Motor neuron (in vitro differentiated cells): ENCODE measurements at regions not wholly inside any gene's neighbourhood (a gene's known extent, or its start where the extent isn't known, plus 50 kb on each side); places are given as distances from the start of the nearest gene placed in this dataset.

ENCODE experiments used
- ATAC-seq, 8 experiments: fragments of 200-7000 bp; cut with Tn5 transposase; replicated peaks in 6 of 8; 2 replicates each; pipeline ENCODE4 v1.8.0; 2021; ENCODE audit warnings: mild to moderate bottlenecking in 8 of 8, moderate library complexity in 8 of 8
- H3K27ac ChIP-seq, 2 donors: fragments of 250-450 bp; sonication (Bioruptor Pico); 2 replicates each; pipeline ENCODE4 v1.9.0; 2021; ENCODE audit warnings: antibody characterized with exemption in 2 of 2, mild to moderate bottlenecking in 2 of 2, moderate library complexity in 1 of 2
- H3K4me1 ChIP-seq, 2 donors: fragments of 250-450 bp; sonication (Bioruptor Pico); replicated peaks in 1 of 2; 2 replicates each; pipeline ENCODE4 v1.6.1; 2021; ENCODE audit warnings: antibody characterized with exemption in 2 of 2, mild to moderate bottlenecking in 2 of 2, moderate library complexity in 1 of 2
- H3K4me3 ChIP-seq, 5 donors: fragments of 250-450 bp; sonication (Bioruptor Pico); 2 replicates each; pipeline ENCODE4 v1.9.0; 2021; ENCODE audit warnings: antibody characterized with exemption in 5 of 5, mild to moderate bottlenecking in 5 of 5, moderate library complexity in 4 of 5
- WGBS, 10 experiments: fragments of 450-650 bp; shearing (Covaris generic); methylation state at CpG; one replicate each; pipeline ENCODE4 v1.0.0; 2022; 5-methylcytosine and 5-hydroxymethylcytosine counted together
- in situ Hi-C, 9 experiments: fragments of 400-800 bp; cut with MboI; loops; one replicate each; pipeline ENCODE4 v1.15.0; 2021; ENCODE audit warnings: low sequenced_read_pairs in 9 of 9, low pct_unique_long_range_greater_than_20kb in 2 of 9; ENCODE audit not compliant: unreplicated experiment in 9 of 9

DNA sequence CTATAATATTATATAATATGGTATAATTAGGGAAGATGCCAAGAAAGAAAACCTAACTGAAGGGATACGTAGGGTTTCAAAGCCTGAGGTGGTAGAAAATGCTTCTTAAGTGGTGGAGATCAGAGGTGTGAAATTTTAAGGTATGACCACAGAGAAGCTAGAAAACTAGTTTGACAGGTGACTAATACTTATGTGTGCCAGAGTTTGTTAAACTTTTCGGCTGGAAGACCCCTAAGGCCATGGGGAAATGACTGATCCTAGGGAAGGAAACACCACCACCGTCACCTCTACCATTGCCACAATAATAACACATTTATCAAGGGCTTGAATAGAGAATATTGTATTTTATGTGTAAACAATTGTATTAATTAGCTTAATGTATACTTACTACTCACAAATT is 261.4 kb upstream of the GBE1 start:
- H3K27ac ChIP-seq: no peak overlapping the region
- no peak overlapping the region for H3K4me3 ChIP-seq
- no peak for ATAC-seq
- WGBS, 10 experiments: 18 to 100% (median 72%) methylated on average over 1 to 3 of the region's 3 CpGs; no CpG with 5 or more reads in 2 of the 10 experiments
- no peaks in the 10 kb centered on the region for H3K4me1 ChIP-seq
- in situ Hi-C loops: no loop called here

DNA sequence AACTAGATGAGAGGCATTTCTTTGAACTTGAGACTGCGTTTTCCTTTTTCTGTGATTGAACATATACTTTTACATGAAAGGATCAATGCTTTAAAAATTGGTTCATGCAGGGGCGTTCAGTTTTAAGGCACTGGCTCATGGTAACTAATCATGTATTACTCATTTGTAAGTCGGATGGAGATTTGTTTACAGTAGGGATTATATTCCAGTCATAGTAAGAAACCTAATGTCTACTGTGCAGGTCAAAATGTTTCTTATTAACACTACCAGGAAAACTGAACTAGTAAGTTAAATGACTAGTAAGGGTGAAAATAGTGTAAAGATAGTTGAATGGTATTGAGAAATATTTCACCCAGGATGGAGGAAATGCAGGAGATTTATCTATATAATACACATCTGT is 258.8 kb upstream of the GBE1 start:
- WGBS, 10 experiments: 40 to 100% (median 85%) methylated on average over 1 to 3 of the region's 3 CpGs
- in situ Hi-C loops: no loop called here

DNA sequence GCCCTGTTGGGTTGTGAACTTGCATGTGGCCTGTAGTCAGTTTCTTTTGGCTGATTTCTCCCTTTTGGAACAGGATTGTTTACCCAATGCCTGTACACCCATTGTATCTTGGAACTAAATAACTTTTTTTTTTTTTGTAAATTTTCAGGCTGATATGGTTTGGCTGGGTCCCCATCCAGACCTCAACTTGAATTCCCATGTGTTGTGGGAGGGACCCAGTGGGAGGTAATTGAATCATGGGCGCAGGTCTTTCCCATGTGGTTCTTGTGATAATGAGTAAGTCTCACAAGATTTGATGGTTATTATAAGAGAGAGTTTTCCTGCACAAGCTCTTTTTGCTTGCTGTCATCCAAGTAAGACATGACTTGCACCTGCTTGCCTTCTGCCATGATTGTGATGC is 253.8 kb upstream of the GBE1 start:
- ATAC-seq: no peak
- Histone ChIP-seq H3K4me1 (no peaks in the 10 kb centered on the region), H3K27ac (no peak overlapping the region), H3K4me3 (no peak overlapping the region)
- in situ Hi-C loops: no loop called here
- WGBS, 10 experiments: 0 to 100% (median 80%) methylated on average over 1 of the region's 1 CpG; no CpG with 5 or more reads in 6 of the 10 experiments

More for the DNA sequence above, 258.8 kb upstream of the GBE1 start:
- Histone ChIP-seq H3K4me1 (no peaks in the 10 kb centered on the region), H3K27ac (no peak overlapping the region), H3K4me3 (no peak overlapping the region)
- ATAC-seq: no peak

DNA sequence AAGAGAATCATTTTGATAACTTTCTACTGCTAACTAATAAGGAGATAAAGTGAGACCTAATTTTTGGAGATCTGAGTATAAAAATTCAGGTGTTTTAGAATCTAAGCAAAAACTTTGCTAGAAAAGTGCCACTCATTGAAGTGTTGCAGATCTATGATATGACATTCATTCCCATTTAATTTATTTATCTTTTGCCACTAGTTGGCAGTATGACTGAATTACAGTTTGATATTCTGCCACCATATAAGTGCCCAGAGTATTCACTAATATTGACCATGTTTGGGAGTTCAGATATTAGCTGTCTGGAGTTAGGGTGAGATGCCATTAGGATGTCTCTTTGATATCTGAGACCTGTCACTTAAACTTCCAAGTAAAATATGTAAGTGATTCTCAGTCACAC is 251.3 kb upstream of the GBE1 start:
- Histone ChIP-seq H3K4me1 (no peaks in the 10 kb centered on the region), H3K27ac (no peak overlapping the region), H3K4me3 (no peak overlapping the region)
- in situ Hi-C loops: no loop called here
- ATAC-seq: peak in 1 of 8 experiments; percentile 20

DNA sequence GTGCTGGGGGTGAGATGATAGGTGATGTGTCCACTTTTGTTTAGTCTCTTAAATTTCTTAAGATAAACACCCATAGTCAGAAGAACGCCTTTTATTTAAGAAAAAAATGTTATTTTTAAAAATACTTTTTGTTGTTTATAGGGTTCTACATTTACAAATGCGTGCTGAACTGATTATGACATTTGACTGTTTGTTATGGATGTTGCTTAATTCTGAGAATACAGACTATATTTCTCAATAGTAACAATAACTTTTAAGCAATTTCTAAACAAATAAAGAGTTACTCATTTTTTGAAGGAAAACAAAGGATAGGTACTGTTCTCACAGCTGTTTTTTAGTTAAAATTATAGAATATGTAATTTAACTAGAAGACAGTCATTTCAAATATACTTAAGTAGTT is 249.9 kb upstream of the GBE1 start:
- no peak overlapping the region for H3K27ac ChIP-seq
- no peak for ATAC-seq
- H3K4me3 ChIP-seq: no peak overlapping the region
- in situ Hi-C loops: no loop called here
- WGBS, 10 experiments: 0 to 100% (median 88%) methylated on average over 1 to 2 of the region's 2 CpGs
- H3K4me1 ChIP-seq: no peaks in the 10 kb centered on the region

- ATAC-seq: peak in 1 of 8 experiments; percentile 43
- WGBS, 10 experiments: 27 to 100% (median 73%) methylated on average over 1 to 3 of the region's 3 CpGs; no CpG with 5 or more reads in 3 of the 10 experiments
- Histone ChIP-seq H3K4me1 (peaks cover 11 to 15% of the 10 kb centered on the region in 2 donors), H3K4me3 (no peak overlapping the region), H3K27ac (no peak overlapping the region)
- in situ Hi-C loops: no loop called here
Measured at GRCh38 chr3:82005266-82005665, 243.8 kb upstream of the GBE1 start.

GRCh38 chr3:82004266-82004665 is 242.8 kb upstream of the GBE1 start:
- H3K4me1 ChIP-seq: peaks cover 11 to 15% of the 10 kb centered on the region in 2 donors
- in situ Hi-C loops: no loop called here
- WGBS, 10 experiments: 0 to 100% (median 46%) methylated on average over 1 to 2 of the region's 2 CpGs
- no peak overlapping the region for H3K27ac ChIP-seq
- ATAC-seq: no peak
- H3K4me3 ChIP-seq: no peak overlapping the region

GRCh38 chr3:82002986-82003642 is 241.7 kb upstream of the GBE1 start:
- in situ Hi-C loops: no loop called here
- no peak overlapping the region for H3K27ac ChIP-seq
- WGBS, 10 experiments: 56 to 100% (median 82%) methylated on average over 1 to 2 of the region's 2 CpGs
- H3K4me1 ChIP-seq: peaks cover 11 to 15% of the 10 kb centered on the region in 2 donors
- no peak overlapping the region for H3K4me3 ChIP-seq
- no peak for ATAC-seq

GRCh38 chr3:82002491-82002890 is 241.0 kb upstream of the GBE1 start:
- Histone ChIP-seq H3K4me1 (peaks cover 11 to 15% of the 10 kb centered on the region in 2 donors), H3K27ac (no peak overlapping the region), H3K4me3 (no peak overlapping the region)
- ATAC-seq: peak in 1 of 8 experiments; percentile 17
- WGBS, 10 experiments: 0 to 100% (median 70%) methylated on average over 1 to 2 of the region's 2 CpGs; no CpG with 5 or more reads in 1 of the 10 experiments
- in situ Hi-C loops: no loop called here

DNA sequence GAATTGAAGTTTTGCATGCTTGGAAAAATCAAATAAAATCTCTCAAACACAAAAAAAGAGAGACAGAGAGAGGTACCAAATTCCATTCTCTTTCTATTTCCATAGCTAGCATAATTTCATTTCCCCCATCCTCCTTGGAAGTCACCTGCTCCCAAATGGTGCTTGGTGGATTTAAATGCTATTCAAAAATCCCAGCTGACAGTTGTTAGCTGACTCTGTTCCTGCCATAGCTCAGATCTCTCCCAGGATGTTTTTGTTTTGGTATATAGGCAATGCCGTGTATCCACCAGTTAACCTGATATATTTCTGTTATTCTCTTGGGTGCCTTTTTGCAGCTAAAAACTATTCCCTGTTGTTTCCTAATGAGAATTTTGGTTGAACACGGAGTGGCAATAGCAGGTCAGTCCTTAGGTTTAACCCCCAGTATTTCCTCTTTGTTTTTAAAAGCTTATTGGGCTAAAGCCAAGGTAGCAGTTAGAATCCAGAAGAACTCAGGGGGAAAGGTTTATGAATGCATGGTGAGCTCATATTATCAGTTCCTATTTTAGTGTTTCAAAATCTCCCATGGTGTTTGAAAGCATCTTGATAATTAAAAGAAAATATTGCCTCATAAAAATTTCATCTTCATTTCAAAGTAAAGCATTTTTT is 240.0 kb upstream of the GBE1 start:
- H3K4me1 ChIP-seq: peaks cover 11 to 15% of the 10 kb centered on the region in 2 donors
- in situ Hi-C loops: no loop called here
- H3K27ac ChIP-seq: no peak overlapping the region
- H3K4me3 ChIP-seq: no peak overlapping the region
- 27 to 100% (median 53%) methylated on average over 1 to 2 of the region's 2 CpGs; no CpG with 5 or more reads in 2 of the 10 experiments for WGBS, 10 experiments
- ATAC-seq: no peak

DNA sequence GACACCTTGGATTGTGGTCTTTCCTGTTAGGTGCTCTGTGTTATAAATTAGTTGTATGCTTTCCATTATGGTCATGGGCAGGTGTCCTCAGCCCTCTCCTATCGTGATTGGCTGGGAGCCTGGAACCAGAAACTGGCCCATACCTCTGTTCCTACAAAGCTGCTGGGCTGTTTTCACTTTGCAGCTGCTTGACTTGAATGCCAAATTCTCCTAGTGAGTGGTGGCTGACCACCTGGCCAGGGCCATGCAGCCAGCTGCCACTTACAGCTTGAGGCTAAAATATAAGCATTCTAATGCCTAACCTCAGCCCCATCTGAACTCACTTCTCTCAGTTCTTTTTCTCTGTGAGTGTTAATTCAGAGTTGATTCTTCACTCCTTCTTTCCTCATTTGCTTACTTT is 239.3 kb upstream of the GBE1 start:
- in situ Hi-C loops: no loop called here
- H3K4me3 ChIP-seq: no peak overlapping the region
- peaks cover 11 to 15% of the 10 kb centered on the region in 2 donors for H3K4me1 ChIP-seq
- 14 to 100% (median 80%) methylated on average over 1 of the region's 1 CpG; no CpG with 5 or more reads in 5 of the 10 experiments for WGBS, 10 experiments
- ATAC-seq: no peak
- no peak overlapping the region for H3K27ac ChIP-seq

DNA sequence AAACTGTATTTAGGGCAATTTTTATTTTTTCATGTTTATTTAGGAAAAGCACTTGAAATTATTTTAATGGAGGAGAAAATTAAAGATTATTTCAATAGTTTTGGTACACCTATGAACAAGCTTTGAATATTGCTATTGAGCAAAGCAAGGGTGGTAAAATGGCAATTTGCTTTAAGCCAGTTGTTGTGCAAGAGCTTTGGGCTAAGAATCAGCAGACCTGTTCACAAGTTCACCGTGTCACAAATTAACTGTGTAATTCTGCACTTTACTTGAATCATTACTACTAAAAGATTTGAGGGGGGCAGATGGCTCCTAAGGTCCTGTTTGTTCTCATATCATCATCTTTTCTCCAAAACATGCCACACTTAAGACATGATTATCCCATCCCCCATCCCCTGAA is 238.9 kb upstream of the GBE1 start:
- no peak for ATAC-seq
- peaks cover 11 to 15% of the 10 kb centered on the region in 2 donors for H3K4me1 ChIP-seq
- in situ Hi-C loops: no loop called here
- H3K27ac ChIP-seq: no peak overlapping the region
- 0 to 100% (median 76%) methylated on average over 1 of the region's 1 CpG; no CpG with 5 or more reads in 4 of the 10 experiments for WGBS, 10 experiments
- H3K4me3 ChIP-seq: no peak overlapping the region

DNA sequence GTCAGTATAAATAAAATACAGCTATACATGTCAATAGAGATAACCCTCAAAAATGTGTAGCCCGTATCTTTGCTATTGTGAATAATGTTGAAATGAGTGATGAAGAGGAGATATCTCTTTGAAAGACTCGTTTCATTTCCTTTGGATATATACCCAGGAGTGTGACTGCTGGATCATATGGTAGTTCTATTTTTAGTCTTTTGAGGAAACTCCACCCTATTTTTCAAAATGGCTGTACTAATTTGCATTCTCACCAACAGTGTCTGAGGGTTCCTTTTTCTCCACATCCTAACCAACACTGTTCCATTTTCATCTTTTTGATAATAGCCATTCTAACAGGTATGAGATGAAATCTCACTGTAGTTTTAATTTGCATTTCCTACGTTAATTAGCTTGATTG is 237.5 kb upstream of the GBE1 start:
- WGBS, 10 experiments: 7 to 100% (median 86%) methylated on average over 1 to 3 of the region's 3 CpGs
- no peak overlapping the region for H3K4me3 ChIP-seq
- H3K4me1 ChIP-seq: peaks cover 11 to 15% of the 10 kb centered on the region in 2 donors
- in situ Hi-C loops: no loop called here
- ATAC-seq: peak in 3 of 8 experiments; percentile 22 to 64 (median 54)
- H3K27ac ChIP-seq: no peak overlapping the region
